GM18907 (cell line): ENCODE measurements at regions not wholly inside any gene's neighbourhood (a gene's known extent, or its start where the extent isn't known, plus 50 kb on each side); places are given as distances from the start of the nearest gene placed in this dataset.
"Not testable (repeated sequence)": the region's sequence is repeated elsewhere in the genome, so short reads cannot be mapped to it uniquely, and the experiment has no call there.

Experiments
- ATAC-seq: cut with Tn5 transposase; IDR thresholded peaks from one replicate; pipeline ENCODE4 v1.9.1; 2021; ENCODE audit warnings: mild to moderate bottlenecking, moderate library complexity; ENCODE audit not compliant: unreplicated experiment

- ATAC-seq = no peak
Observed at GRCh38 chr3:82129221-82129801, 367.9 kb upstream of the GBE1 start.

DNA sequence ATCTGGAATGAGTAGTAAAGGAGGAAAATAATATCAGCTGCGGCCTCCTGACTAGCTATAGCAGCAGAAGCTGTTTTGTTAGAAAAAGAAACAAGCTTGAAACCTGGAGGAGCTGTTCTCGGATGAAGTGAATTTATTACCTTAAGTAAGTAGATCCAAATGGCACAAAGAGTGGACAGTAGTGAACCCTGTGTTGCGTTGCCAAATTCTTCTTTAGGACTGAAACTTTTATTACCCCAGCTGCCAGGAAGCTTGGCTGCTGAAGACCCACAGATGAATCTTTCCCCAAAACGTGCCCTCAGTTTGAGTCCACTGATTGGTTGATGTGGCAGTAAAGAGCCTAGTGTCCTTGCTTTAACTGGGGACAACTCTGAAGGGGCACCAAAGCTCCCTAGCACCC lies 366.8 kb upstream of the GBE1 start:
- no peak for ATAC-seq

GRCh38 chr3:82122554-82123345 lies 361.3 kb upstream of the GBE1 start:
- no peak for ATAC-seq

GRCh38 chr3:82114589-82114988 lies 353.1 kb upstream of the GBE1 start:
- no peak for ATAC-seq

GRCh38 chr3:82110721-82111120 lies 349.3 kb upstream of the GBE1 start:
- ATAC-seq = not testable (repeated sequence)

- ATAC-seq = no peak
Observed at GRCh38 chr3:82103241-82103640, 341.8 kb upstream of the GBE1 start.

GRCh38 chr3:82100378-82100777 lies 338.9 kb upstream of the GBE1 start:
- no peak for ATAC-seq

GRCh38 chr3:82093641-82094040 lies 332.2 kb upstream of the GBE1 start:
- ATAC-seq = no peak

GRCh38 chr3:82088749-82089148 lies 327.3 kb upstream of the GBE1 start:
- peak; percentile 63 for ATAC-seq

DNA sequence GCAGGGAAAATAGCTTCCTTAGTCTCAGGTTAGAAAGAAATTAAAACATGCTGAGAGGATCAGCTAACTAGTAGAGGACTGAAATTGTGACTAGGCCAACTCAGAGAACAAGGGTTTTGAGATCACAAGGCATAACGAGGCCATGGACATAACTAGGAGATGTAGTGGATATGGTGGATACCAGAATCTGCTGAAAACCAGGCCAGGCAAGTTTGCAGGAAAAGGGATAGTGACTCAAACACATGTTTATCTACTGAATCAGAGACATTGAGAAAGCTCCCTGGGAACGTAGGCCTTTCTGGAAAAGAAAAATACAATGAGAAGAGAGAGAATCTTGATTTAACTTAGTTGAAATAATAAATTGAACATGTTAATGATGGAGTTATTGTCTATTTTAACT lies 326.5 kb upstream of the GBE1 start:
- no peak for ATAC-seq

- ATAC-seq = no peak
Observed at GRCh38 chr3:82085851-82086475, 324.5 kb upstream of the GBE1 start.

GRCh38 chr3:82085356-82085755 lies 323.9 kb upstream of the GBE1 start:
- ATAC-seq = no peak

GRCh38 chr3:82084824-82085223 lies 323.4 kb upstream of the GBE1 start:
- no peak for ATAC-seq

- ATAC-seq = no peak
Observed at GRCh38 chr3:82082796-82083195, 321.4 kb upstream of the GBE1 start.

DNA sequence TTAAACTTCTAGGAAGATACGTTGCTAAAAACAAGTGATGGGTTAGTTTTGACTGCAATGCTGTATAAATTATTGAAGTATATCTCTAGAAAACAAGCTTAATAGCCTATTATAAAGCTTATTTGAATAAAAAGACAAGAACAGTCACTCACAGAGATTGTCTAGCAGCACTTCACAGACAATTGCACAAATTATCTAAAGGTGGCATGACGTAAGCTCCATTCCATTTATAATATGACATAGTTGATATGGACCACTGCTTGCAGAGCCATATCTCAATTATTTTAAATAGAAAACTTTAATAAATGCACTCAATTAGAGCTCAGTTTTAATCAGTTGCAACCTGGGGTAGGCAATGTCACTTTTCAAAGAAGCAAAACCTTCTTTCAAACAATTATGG lies 319.9 kb upstream of the GBE1 start:
- ATAC-seq = no peak

DNA sequence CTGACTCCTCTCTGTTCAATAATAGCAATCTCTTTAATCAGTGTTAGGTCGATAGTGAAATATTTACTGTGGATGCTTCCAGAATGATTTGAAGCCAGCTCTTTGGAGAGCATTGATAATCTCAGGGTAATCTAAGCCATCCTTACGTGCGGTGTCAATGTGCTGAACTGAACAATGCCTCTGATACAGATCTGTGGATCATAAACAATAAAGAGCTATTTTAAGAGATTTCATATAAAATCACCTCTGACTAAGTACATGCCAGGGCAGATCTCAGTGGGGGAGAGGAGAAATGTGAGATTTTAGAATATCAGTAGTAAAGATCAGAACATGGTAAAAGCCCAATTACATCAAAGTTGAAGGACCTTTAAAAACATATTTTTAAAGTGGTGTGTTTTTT lies 319.3 kb upstream of the GBE1 start:
- ATAC-seq = no peak

DNA sequence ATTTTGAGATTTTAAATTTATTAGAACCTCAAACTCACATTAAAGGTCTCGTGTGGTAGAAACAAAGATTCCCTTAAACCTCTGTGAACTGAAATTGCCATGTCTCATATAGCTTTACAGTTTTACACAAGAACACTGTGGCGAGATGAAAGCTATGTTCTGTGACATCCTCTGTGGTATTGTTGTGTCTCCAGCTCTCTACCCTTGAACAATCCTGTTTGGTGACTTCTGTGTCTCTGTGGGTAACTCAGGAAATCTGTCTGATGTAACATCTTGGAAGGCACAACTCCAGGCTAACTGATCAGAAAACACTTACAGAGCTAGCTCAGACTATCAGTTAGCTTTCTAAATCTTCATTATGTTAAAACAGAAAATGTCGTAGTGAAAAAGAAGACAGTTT lies 318.8 kb upstream of the GBE1 start:
- no peak for ATAC-seq

- ATAC-seq = no peak
Observed at GRCh38 chr3:82079335-82079890, 318.0 kb upstream of the GBE1 start.

- ATAC-seq = no peak
Observed at GRCh38 chr3:82078246-82078645, 316.8 kb upstream of the GBE1 start.

- ATAC-seq = no peak
Observed at GRCh38 chr3:82067420-82067819, 306.0 kb upstream of the GBE1 start.

DNA sequence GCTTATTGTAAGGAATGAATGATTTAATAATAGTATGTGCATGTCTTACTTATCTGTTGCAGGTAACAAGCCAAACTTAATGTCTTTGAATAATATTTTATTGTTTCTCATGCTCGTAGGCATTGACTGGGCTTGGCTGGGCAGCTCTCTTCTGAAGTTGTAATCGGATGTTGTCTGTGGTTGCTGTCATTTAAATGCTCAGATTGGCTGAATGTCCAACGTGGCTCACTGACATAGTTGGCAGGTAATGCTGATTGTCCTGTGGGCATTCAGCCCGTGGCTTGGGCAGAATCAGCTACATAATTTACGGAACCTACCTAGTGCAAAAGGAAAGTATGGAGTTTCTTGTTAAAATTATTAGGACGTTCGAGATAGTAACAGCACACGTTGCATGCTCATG lies 297.4 kb upstream of the GBE1 start:
- no peak for ATAC-seq

- ATAC-seq = no peak
Observed at GRCh38 chr3:82055792-82056191, 294.3 kb upstream of the GBE1 start.
